HepG2 (cell line): ENCODE measurements at regions not wholly inside any gene's neighbourhood (a gene's known extent, or its start where the extent isn't known, plus 50 kb on each side); places are given as distances from the start of the nearest gene placed in this dataset.

Source experiments
- ESRRA ChIP-seq: sonication (generic); formaldehyde crosslinking; IDR thresholded peaks from 2 replicates; pipeline ENCODE4 v1.5.1; 2020; ENCODE audit warnings: mild to moderate bottlenecking, low read depth, missing genetic modification reagents
- EZH2 ChIP-seq: conservative IDR thresholded peaks from 2 replicates; pipeline ENCODE4 v1.6.1; 2012; ENCODE audit warnings: mild to moderate bottlenecking, low read depth, low read length, moderate library complexity
- FOXK2 ChIP-seq: fragments of 450-650 bp; IDR thresholded peaks from 2 replicates; pipeline ENCODE4 v1.6.1; 2016
- MTA3 ChIP-seq: sonication (generic); formaldehyde crosslinking; IDR thresholded peaks from 2 replicates; pipeline ENCODE4 v1.4.0; 2020; ENCODE audit warnings: missing genetic modification reagents
- POLR2AphosphoS5 ChIP-seq: IDR thresholded peaks from 2 replicates; pipeline ENCODE4 v1.6.1; 2012; ENCODE audit warnings: low read depth, low read length
- ZNF264 ChIP-seq: sonication (generic); formaldehyde crosslinking; IDR thresholded peaks from 2 replicates; pipeline ENCODE4 v1.4.0; 2020; ENCODE audit warnings: missing genetic modification reagents
- ZNF296 ChIP-seq: sonication (generic); formaldehyde crosslinking; conservative IDR thresholded peaks from 2 replicates; pipeline ENCODE4 v1.5.0; 2020; ENCODE audit warnings: mild to moderate bottlenecking, missing genetic modification reagents
- TF ChIP-seq, protein P1 (sequence below): sonication (generic); formaldehyde crosslinking; conservative IDR thresholded peaks from 2 replicates; pipeline ENCODE4 v1.8.1; 2023; ENCODE audit warnings: missing genetic modification reagents
- TF ChIP-seq, protein P2 (sequence below): sonication (generic); formaldehyde crosslinking; IDR thresholded peaks from 2 replicates; pipeline ENCODE4 v1.8.0; 2022; ENCODE audit warnings: missing genetic modification reagents, low read depth, mild to moderate bottlenecking, borderline replicate concordance
- TF ChIP-seq, protein P3 (sequence below): sonication (generic); formaldehyde crosslinking; IDR thresholded peaks from 2 replicates; pipeline ENCODE4 v1.5.0; 2020; ENCODE audit warnings: mild to moderate bottlenecking, missing genetic modification reagents, borderline replicate concordance

DNA sequence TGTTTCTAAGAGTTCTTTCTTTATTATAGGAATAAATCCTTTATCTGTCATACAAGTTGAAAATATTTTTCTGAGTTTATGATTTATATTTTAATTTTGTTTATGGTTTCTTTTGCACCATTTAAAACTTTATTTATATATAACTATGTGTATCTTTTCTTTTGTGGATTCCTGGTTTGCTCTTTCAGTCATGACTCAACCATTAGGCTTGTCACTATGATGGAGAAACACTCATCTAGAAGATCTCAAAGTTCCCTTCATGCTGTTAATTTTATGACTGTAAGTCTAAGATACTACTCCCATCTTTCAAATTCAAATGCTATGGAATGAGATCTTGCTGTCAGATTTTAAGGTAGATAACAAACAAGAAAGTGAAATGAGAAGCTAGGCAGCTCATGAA lies 199.5 kb downstream of the INHBA start:
- TF ChIP-seq, protein P1, sequence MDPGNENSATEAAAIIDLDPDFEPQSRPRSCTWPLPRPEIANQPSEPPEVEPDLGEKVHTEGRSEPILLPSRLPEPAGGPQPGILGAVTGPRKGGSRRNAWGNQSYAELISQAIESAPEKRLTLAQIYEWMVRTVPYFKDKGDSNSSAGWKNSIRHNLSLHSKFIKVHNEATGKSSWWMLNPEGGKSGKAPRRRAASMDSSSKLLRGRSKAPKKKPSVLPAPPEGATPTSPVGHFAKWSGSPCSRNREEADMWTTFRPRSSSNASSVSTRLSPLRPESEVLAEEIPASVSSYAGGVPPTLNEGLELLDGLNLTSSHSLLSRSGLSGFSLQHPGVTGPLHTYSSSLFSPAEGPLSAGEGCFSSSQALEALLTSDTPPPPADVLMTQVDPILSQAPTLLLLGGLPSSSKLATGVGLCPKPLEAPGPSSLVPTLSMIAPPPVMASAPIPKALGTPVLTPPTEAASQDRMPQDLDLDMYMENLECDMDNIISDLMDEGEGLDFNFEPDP (CRISPR knock-in tag) = no peak
- TF ChIP-seq ESRRA (CRISPR knock-in tag) (no peak), FOXK2 (no peak), POLR2AphosphoS5 (no peak), ZNF296 (CRISPR knock-in tag) (no peak), MTA3 (CRISPR knock-in tag) (no peak), ZNF264 (no peak), EZH2 (no peak)
- TF ChIP-seq, protein P2, sequence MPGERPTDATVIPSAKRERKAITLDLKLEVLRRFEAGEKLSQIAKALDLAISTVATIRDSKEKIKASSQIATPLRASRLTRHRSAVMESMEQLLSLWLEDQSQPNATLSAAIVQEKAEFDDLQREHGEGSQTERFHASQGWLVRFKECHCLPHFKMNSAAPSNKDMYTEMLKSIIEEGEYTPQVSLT = no peak
- TF ChIP-seq, protein P3, sequence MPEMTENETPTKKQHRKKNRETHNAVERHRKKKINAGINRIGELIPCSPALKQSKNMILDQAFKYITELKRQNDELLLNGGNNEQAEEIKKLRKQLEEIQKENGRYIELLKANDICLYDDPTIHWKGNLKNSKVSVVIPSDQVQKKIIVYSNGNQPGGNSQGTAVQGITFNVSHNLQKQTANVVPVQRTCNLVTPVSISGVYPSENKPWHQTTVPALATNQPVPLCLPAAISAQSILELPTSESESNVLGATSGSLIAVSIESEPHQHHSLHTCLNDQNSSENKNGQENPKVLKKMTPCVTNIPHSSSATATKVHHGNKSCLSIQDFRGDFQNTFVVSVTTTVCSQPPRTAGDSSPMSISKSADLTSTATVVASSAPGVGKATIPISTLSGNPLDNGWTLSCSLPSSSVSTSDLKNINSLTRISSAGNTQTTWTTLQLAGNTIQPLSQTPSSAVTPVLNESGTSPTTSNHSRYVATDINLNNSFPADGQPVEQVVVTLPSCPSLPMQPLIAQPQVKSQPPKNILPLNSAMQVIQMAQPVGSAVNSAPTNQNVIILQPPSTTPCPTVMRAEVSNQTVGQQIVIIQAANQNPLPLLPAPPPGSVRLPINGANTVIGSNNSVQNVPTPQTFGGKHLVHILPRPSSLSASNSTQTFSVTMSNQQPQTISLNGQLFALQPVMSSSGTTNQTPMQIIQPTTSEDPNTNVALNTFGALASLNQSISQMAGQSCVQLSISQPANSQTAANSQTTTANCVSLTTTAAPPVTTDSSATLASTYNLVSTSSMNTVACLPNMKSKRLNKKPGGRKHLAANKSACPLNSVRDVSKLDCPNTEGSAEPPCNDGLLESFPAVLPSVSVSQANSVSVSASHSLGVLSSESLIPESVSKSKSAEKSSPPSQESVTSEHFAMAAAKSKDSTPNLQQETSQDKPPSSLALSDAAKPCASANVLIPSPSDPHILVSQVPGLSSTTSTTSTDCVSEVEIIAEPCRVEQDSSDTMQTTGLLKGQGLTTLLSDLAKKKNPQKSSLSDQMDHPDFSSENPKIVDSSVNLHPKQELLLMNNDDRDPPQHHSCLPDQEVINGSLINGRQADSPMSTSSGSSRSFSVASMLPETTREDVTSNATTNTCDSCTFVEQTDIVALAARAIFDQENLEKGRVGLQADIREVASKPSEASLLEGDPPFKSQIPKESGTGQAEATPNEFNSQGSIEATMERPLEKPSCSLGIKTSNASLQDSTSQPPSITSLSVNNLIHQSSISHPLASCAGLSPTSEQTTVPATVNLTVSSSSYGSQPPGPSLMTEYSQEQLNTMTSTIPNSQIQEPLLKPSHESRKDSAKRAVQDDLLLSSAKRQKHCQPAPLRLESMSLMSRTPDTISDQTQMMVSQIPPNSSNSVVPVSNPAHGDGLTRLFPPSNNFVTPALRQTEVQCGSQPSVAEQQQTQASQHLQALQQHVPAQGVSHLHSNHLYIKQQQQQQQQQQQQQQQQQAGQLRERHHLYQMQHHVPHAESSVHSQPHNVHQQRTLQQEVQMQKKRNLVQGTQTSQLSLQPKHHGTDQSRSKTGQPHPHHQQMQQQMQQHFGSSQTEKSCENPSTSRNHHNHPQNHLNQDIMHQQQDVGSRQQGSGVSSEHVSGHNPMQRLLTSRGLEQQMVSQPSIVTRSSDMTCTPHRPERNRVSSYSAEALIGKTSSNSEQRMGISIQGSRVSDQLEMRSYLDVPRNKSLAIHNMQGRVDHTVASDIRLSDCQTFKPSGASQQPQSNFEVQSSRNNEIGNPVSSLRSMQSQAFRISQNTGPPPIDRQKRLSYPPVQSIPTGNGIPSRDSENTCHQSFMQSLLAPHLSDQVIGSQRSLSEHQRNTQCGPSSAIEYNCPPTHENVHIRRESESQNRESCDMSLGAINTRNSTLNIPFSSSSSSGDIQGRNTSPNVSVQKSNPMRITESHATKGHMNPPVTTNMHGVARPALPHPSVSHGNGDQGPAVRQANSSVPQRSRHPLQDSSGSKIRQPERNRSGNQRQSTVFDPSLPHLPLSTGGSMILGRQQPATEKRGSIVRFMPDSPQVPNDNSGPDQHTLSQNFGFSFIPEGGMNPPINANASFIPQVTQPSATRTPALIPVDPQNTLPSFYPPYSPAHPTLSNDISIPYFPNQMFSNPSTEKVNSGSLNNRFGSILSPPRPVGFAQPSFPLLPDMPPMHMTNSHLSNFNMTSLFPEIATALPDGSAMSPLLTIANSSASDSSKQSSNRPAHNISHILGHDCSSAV (CRISPR knock-in tag) = no peak
